Embryonic facial prominence (tissue), 1 donor: ENCODE measurements at regions not wholly inside any gene's neighbourhood (a gene's known extent, or its start where the extent isn't known, plus 50 kb on each side); places are given as distances from the start of the nearest gene placed in this dataset.

ENCODE experiments used
- DNase-seq: peaks from one replicate; pipeline ENCODE4 v3.0.0-alpha.2; 2016; ENCODE audit errors: extremely low spot score

GRCh38 chr13:99860745-99861144 is 110.8 kb downstream of the ZIC5 start:
- DNase-seq: no peak

DNA sequence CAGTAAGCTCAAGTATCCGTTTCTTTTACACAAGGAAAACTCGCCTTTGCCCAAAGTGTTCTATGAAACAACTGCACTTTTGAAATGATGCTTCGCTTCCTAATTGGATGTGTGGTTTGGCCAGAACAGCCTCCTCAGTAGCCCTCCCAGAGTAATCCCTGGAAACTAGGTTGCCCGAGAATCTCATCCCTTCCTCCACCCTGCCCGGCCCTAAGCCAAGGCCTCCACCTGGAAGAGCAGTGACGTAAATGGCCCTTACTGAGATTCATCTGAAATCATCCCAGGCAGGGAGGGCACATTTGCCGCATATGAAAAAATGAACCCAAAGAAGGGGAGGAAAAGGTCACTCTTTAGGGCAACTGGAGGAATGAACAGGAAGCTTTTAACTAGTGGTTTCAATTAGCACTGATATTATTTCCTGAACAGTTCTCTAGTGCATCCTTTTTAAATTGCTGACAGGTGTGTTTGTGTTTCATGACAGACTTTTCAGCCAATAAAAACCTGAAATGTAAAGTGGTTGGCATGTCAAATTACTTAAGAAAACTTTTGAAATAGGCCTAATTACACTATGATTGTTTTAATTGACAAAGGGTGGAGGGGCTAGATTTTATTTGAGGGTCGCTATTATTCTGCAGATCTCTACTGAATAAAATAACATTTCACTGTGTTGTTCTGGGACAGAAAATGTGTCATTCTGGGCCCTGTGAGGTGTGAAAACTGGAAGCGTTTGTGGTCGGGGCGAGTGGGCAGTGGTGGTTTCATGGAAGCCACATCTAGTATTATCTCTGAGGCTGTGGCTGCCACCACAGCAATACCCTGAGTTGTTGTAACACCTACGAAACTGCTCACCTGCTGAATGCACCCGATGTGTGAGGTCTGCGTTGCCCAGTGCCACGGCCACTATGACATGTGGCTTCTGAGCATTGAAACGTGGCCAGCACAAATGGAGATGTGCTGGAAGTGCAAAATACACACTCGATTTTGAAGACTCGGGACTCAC is 112.1 kb downstream of the ZIC5 start:
- DNase-seq: no peak

DNA sequence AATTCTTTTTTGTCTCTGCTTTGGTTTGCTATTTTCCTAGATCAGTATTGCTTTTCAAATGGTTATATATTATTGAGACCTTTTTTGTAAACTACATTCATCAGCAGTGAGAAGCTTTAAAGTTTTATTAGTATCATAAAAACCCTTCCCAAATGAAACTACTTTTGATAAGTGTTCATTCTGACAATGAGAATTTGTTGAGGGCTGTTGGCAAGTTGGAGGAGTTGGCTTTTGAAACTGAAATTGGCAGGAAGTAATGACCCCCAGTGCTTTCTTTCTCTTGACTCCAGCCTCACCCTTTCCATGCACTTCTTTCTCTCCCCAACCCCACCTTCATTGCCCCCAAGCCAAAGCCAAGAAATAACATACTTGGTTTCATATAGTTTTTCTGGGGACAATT is 113.8 kb downstream of the ZIC5 start:
- no peak for DNase-seq

DNA sequence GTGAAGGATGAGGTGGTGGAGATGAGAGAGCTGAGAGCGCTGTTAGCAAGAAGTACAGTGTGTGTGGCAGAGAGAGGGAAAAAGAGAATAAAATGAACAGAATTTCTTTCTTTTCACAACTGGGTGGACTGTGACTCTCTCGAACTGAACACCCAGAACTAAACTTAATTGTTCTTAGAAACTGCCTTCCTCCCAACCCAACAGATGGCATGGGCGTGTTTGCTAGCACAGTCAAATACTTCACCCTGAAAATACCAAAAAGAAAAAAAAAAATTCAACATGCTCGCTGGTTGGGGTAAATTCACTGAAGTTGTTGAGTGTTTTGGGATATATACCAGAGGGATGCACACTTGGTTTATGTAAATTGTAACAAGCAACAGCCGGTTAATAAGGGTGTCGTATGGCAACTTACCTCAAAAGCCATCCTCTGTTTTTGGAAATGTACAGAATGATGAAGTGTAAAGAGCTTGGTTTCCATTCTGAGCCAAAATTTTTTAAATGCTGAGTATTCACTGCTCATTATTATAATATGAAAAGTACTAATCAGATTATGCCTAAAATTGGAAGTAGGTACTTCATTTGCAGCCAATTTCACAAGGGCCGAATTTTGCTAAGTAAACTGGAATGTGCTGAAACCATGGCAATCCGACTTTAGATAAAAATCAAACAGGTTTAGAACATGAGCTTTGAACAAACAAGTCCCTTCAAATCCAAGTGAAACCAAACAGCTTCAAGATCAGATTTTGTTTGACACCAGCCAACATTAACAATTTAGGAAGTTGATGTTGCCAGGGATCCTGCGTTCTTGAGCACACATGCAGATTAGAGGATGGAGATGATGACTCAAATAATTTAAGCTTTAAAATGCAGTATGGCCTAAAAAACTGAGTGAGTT is 115.8 kb downstream of the ZIC5 start:
- DNase-seq: no peak

GRCh38 chr13:99854366-99854765 is 117.2 kb downstream of the ZIC5 start:
- DNase-seq: no peak

GRCh38 chr13:99847318-99847750 is 124.2 kb downstream of the ZIC5 start:
- DNase-seq: no peak

DNA sequence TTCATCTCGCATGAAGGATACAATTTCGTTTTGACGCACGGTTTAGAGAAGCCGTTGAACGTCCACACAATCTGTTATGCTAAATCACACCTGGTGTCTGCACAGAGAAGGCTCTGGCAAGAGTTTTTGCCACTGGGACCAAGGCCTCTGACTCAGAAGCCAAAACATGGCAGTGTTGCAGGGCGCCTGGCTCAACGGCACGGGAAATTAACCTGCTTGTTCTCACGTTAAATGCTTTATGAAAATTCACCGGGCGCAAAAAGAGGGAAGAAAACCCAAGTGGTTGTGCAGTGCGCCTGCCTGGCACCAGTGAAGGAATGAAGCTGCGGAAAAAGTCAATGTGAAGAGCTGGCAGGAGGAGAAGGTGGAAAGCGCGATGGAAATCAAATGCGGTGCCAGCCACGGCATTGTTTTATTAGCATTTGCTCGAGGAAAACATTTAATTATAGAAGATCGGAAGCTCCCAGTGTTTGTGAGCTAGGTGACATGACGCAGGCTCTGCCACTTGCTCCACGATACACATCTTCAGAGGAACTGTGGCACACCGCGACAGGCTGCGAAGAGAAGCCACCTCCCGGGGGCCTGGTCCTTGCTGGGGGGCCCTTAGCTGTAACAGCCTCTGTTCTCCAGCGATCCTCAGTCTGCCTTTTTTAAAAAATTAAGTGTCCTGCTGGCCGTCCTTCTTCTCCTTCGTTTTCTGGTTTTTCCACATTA is 126.2 kb downstream of the ZIC5 start:
- no peak for DNase-seq

- DNase-seq: no peak
Observed at GRCh38 chr13:99844421-99844820, 127.1 kb downstream of the ZIC5 start.

- no peak for DNase-seq
Observed at GRCh38 chr13:99843872-99844271, 127.7 kb downstream of the ZIC5 start.

DNA sequence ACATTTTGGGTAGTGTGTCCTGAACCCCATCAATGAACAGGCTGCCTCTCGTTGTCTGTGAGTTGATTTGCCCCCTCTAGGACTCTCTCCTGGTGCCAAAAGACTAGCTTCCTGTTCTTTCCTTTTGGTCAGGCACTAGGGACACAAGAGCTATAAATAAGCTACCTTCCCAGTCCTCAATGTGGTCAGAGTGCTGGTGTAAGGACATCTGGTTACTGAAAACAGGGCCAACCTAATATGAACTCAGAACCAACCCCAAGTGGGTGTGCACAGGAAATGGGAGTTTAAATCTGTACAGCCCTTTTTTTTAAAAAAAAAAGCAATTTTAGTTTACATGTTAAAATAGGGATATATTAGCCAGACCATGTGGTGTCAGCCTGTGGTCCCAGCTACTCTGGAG is 129.2 kb downstream of the ZIC5 start:
- DNase-seq: no peak

GRCh38 chr13:99836291-99836690 is 135.3 kb downstream of the ZIC5 start:
- DNase-seq: no peak

DNA sequence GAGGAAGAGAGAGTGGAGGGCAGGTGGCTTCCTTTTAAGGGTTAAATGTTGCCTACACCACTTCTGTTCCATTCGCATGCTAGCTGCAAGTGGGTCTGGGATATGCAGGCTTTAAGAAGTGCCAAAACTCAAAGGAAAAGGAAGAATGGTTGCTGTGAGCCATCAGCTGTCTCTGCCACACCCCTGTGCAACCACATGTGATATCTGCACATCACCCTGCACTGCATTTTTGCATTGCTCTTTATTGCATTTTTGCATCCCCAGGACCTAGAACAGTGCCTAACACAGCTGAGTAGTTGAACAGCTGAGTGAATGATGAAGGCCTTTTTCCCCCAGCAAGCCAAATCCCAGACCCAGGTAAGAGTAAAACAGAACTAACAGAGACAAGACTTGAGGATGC is 136.1 kb downstream of the ZIC5 start:
- DNase-seq: no peak

- no peak for DNase-seq
Observed at GRCh38 chr13:99834246-99834645, 137.3 kb downstream of the ZIC5 start.

GRCh38 chr13:99832347-99832746 is 139.2 kb downstream of the ZIC5 start:
- DNase-seq: no peak

- no peak for DNase-seq
Observed at GRCh38 chr13:99830931-99831330, 140.6 kb downstream of the ZIC5 start.

GRCh38 chr13:99829593-99830239 is 141.9 kb downstream of the ZIC5 start:
- no peak for DNase-seq

DNA sequence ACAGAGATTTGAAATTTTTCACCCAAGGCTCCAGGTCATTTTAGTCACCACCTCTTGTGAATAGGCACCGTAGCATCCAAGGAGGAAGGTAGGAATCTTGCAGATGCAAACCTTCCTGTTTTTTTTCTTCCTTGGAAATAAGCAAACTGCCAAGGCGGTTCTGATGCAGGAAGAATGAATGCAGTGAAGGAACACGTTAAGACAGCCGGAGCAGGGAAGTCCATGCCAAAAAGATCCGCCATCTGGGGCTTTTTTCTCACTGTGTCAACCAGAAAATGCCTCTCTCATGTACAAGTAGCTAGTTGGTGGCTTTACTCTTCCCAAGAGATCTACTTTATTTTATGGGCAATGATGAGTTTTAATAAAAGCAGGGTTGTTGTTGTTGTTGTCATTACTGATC is 142.4 kb downstream of the ZIC5 start:
- DNase-seq: no peak

DNA sequence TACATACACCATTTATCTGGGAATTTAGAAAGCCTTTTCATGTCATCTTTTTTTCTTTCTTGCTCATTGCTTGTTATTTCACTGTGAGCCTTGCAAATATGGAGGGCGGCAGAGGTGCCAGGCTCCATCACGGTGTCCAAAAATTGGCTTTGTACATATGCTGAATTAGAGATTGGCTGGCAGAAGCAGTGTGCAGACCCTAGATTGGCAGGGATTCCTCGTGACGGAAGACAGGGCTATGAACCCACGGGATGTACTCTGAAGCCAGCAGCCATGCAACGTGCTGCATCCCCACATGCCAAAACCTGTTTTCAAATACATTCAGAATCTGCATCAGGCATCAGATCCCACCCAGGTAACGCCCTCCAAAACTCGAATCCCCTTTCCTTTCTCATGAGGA is 142.8 kb downstream of the ZIC5 start:
- DNase-seq: no peak

DNA sequence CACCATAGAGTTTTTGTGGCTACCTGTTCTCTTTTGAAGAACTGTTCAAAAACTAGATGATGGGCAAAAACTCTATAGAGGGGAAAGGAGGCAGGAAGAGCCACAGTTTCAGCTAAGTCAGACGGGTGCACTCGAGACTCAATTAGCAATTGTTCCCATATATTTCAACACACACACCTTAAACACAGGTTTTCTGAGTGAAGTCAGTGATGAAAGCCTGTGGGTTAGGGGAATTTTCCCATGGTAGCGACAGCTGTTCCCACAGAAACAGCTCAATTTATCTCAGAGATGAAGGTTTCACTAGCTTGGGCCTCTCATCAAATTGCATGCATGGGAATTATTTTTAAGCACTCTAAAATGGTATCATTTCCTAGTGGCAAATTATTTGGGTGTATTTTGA is 143.4 kb downstream of the ZIC5 start:
- DNase-seq: no peak

- no peak for DNase-seq
Observed at GRCh38 chr13:99827011-99827772, 144.4 kb downstream of the ZIC5 start.

- no peak for DNase-seq
Observed at GRCh38 chr13:99823961-99824360, 147.6 kb downstream of the ZIC5 start.
